Type B pancreatic cell (in vitro differentiated cells): ENCODE measurements at regions not wholly inside any gene's neighbourhood (a gene's known extent, or its start where the extent isn't known, plus 50 kb on each side); places are given as distances from the start of the nearest gene placed in this dataset.

Experiments used
- DNase-seq: peaks from one replicate; pipeline ENCODE4 v3.0.0; 2021; ENCODE audit warnings: mixed read lengths; ENCODE audit not compliant: unreplicated experiment; ENCODE audit errors: extremely low spot score
- H3K27ac Mint-ChIP-seq: 2 replicates; pipeline ENCODE4 v1.8.0; 2021; ENCODE audit warnings: mild to moderate bottlenecking, mixed read lengths
- H3K27me3 Mint-ChIP-seq: 2 replicates; pipeline ENCODE4 v1.8.0; 2021; ENCODE audit warnings: mixed read lengths
- H3K36me3 Mint-ChIP-seq: 2 replicates; pipeline ENCODE4 v1.8.0; 2021; ENCODE audit warnings: mixed read lengths
- H3K4me1 Mint-ChIP-seq: one replicate; pipeline ENCODE4 v1.8.0; 2021; ENCODE audit warnings: mixed read lengths; ENCODE audit not compliant: unreplicated experiment
- H3K4me3 Mint-ChIP-seq: 2 replicates; pipeline ENCODE4 v1.8.0; 2021; ENCODE audit warnings: mild to moderate bottlenecking, mixed read lengths
- H3K9me3 Mint-ChIP-seq: 2 replicates; pipeline ENCODE4 v1.8.0; 2021; ENCODE audit warnings: mixed read lengths
- CTCF ChIP-seq: fragments of 200-600 bp; sonication (generic); conservative IDR thresholded peaks from 2 replicates; pipeline ENCODE4 v1.5.0; 2021; ENCODE audit warnings: antibody characterized with exemption, mild to moderate bottlenecking

- TF ChIP-seq CTCF: no peak
- Mint-ChIP-seq H3K36me3 (peaks cover 3% of the 10 kb centered on the region), H3K4me1 (peaks cover 12% of the 10 kb centered on the region), H3K4me3 (no peak overlapping the region), H3K27ac (no peak overlapping the region), H3K9me3 (peaks cover 6% of the 10 kb centered on the region), H3K27me3 (peaks cover 18% of the 10 kb centered on the region)
- DNase-seq: no peak
Measured at GRCh38 chr16:86680162-86680561, 101.8 kb downstream of the FOXL1 start.

- peaks cover 6% of the 10 kb centered on the region for H3K9me3 Mint-ChIP-seq
- peaks cover 12% of the 10 kb centered on the region for H3K4me1 Mint-ChIP-seq
- peaks cover 18% of the 10 kb centered on the region for H3K27me3 Mint-ChIP-seq
- H3K4me3 Mint-ChIP-seq: no peak overlapping the region
- TF ChIP-seq CTCF: no peak
- no peak overlapping the region for H3K27ac Mint-ChIP-seq
- H3K36me3 Mint-ChIP-seq: peaks cover 3% of the 10 kb centered on the region
- no peak for DNase-seq
Measured at GRCh38 chr16:86680661-86681030, 102.3 kb downstream of the FOXL1 start.

- Mint-ChIP-seq H3K27ac (no peak overlapping the region), H3K9me3 (peaks cover 6% of the 10 kb centered on the region), H3K27me3 (peaks cover 18% of the 10 kb centered on the region), H3K36me3 (peaks cover 3% of the 10 kb centered on the region), H3K4me1 (peaks cover 12% of the 10 kb centered on the region), H3K4me3 (no peak overlapping the region)
- DNase-seq: no peak
- no peak for TF ChIP-seq CTCF
Measured at GRCh38 chr16:86681031-86681756, 102.8 kb downstream of the FOXL1 start.

- Mint-ChIP-seq H3K27me3 (peaks cover 18% of the 10 kb centered on the region), H3K4me3 (no peak overlapping the region), H3K36me3 (peaks cover 3% of the 10 kb centered on the region), H3K27ac (no peak overlapping the region), H3K4me1 (peaks cover 12% of the 10 kb centered on the region), H3K9me3 (peaks cover 6% of the 10 kb centered on the region)
- TF ChIP-seq CTCF: no peak
- DNase-seq: no peak
Measured at GRCh38 chr16:86681757-86682106, 103.4 kb downstream of the FOXL1 start.

- Mint-ChIP-seq H3K4me1 (peaks cover 12% of the 10 kb centered on the region), H3K9me3 (peaks cover 10% of the 10 kb centered on the region)
Measured at GRCh38 chr16:86682219-86682904, 104.0 kb downstream of the FOXL1 start.

More at GRCh38 chr16:86682219-86682904, 104.0 kb downstream of the FOXL1 start:
- no peak for DNase-seq
- no peak for TF ChIP-seq CTCF
- Mint-ChIP-seq H3K27ac (no peak overlapping the region), H3K36me3 (peaks cover 3% of the 10 kb centered on the region), H3K27me3 (peaks cover 22% of the 10 kb centered on the region), H3K4me3 (no peak overlapping the region)
